H1 (cell line): ENCODE measurements at regions not wholly inside any gene's neighbourhood (a gene's known extent, or its start where the extent isn't known, plus 50 kb on each side); places are given as distances from the start of the nearest gene placed in this dataset.

Source experiments
- JUN ChIP-seq: IDR thresholded peaks from 2 replicates; pipeline ENCODE4 v1.6.1; 2011; ENCODE audit warnings: low read depth, mild to moderate bottlenecking, improper control_type of control experiment, low read length
- RAD21 ChIP-seq, 2 experiments: IDR thresholded peaks in 1 of 2; conservative IDR thresholded peaks in 1 of 2; 2 replicates each; pipeline ENCODE4 v1.6.1; 2011; ENCODE audit warnings: low read depth in 2 of 2, low read length in 2 of 2, improper control_type of control experiment in 1 of 2, inconsistent platforms in 1 of 2, mild to moderate bottlenecking in 1 of 2, moderate library complexity in 1 of 2
- SAP30 ChIP-seq: fragments of 300-600 bp; sonication (generic); IDR thresholded peaks from 2 replicates; pipeline ENCODE4 v1.7.1; 2012; ENCODE audit warnings: low read length, moderate library complexity, mild to moderate bottlenecking, inconsistent platforms; ENCODE audit not compliant: insufficient read depth, insufficient replicate concordance
- TAF7 ChIP-seq: optimal IDR thresholded peaks from 2 replicates; pipeline ENCODE3; 2011; ENCODE audit warnings: low read depth, mild to moderate bottlenecking, inconsistent platforms, low read length, moderate library complexity, borderline replicate concordance
- TEAD4 ChIP-seq: IDR thresholded peaks from 2 replicates; pipeline ENCODE4 v1.6.1; 2012; ENCODE audit warnings: low read depth, low read length, inconsistent platforms, mixed read lengths
- YY1 ChIP-seq: IDR thresholded peaks from 2 replicates; pipeline ENCODE4 v1.6.1; 2011; ENCODE audit warnings: low read depth, mild to moderate bottlenecking, low read length
- TF ChIP-seq, protein P1 (sequence below), 3 experiments: IDR thresholded peaks; 1 replicate in 2 of 3; 2 replicates in 1 of 3; pipeline versions ENCODE4 v1.5.1 to v1.6.1; 2011; ENCODE audit warnings: low read length in 3 of 3, mild to moderate bottlenecking in 3 of 3, inconsistent platforms in 2 of 3, low read depth in 1 of 3, moderate library complexity in 1 of 3; ENCODE audit not compliant: insufficient read depth in 1 of 3; ENCODE audit errors: control extremely low read depth in 1 of 3

GRCh38 chr2:81334046-81334445 is 1029.5 kb upstream of the LRRTM1 start (continued):
- TF ChIP-seq, protein P1, sequence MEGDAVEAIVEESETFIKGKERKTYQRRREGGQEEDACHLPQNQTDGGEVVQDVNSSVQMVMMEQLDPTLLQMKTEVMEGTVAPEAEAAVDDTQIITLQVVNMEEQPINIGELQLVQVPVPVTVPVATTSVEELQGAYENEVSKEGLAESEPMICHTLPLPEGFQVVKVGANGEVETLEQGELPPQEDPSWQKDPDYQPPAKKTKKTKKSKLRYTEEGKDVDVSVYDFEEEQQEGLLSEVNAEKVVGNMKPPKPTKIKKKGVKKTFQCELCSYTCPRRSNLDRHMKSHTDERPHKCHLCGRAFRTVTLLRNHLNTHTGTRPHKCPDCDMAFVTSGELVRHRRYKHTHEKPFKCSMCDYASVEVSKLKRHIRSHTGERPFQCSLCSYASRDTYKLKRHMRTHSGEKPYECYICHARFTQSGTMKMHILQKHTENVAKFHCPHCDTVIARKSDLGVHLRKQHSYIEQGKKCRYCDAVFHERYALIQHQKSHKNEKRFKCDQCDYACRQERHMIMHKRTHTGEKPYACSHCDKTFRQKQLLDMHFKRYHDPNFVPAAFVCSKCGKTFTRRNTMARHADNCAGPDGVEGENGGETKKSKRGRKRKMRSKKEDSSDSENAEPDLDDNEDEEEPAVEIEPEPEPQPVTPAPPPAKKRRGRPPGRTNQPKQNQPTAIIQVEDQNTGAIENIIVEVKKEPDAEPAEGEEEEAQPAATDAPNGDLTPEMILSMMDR (IDR thresholded peaks at IDR 0.05; ENCODE audit: control extremely low read depth in 1 of 3, insufficient read depth in 1 of 3, low read depth in 1 of 3, low read length in 3 of 3), result no peak
- TF ChIP-seq YY1 (no peak), TEAD4 (no peak), JUN (no peak), RAD21 (IDR thresholded peaks at IDR 0.05 in 1 of 2, conservative IDR thresholded peaks at IDR 0.05 in 1 of 2; ENCODE audit: low read depth in 2 of 2, low read length in 2 of 2) (no peak), TAF7 (no peak), SAP30 (no peak)
- TF ChIP-seq, all 59 proteins: peak for 0
